ENCODE measurements at regions not wholly inside any gene's neighbourhood (a gene's known extent, or its start where the extent isn't known, plus 50 kb on each side); places are given as distances from the start of the nearest gene placed in this dataset.
"Not testable (repeated sequence)": the region's sequence is repeated elsewhere in the genome, so short reads cannot be mapped to it uniquely, and the experiment has no call there.

- DNase-seq = not testable (repeated sequence)
Observed at GRCh38 chr5:89050062-89050461, 167.1 kb upstream of the MEF2C start.

DNA sequence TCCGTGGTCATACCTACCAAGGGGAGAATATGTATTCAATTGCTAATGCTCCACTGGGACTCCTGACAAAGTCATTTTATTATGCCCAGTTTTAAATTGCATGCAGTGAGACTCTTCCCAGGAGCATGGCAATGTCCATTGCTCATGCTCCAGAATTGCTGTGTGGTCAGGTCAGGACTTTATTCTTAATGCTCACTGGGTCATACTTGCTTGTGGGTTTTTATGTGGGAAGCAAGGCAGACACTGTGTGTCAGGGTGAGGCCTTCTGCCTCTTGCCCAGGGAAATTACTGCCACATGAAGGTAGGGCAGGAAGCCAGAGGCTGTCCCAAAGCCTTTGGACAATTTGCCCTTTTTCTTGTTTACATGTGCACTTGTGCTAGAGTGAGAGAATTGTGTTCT is 164.6 kb upstream of the MEF2C start:
- no peak for DNase-seq

DNA sequence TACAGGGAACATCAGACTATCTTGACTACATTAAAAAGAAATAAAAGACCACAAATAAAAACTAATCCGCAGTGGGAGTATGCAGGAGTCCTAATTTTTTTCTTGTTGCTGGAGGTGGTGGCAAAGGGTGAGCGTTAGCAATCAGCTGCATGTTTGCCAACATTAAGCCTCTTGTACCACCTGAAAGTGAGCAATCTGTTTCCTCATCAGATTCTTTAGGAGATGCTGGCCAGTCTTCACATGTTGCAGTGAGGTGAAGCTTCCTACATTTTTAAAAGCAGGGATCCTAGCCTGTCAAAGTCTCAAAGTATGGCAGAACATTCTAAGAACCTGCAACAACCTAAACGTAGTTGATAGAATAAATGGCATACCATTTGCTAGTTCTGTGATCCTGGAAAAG is 162.2 kb upstream of the MEF2C start:
- DNase-seq = no peak

DNA sequence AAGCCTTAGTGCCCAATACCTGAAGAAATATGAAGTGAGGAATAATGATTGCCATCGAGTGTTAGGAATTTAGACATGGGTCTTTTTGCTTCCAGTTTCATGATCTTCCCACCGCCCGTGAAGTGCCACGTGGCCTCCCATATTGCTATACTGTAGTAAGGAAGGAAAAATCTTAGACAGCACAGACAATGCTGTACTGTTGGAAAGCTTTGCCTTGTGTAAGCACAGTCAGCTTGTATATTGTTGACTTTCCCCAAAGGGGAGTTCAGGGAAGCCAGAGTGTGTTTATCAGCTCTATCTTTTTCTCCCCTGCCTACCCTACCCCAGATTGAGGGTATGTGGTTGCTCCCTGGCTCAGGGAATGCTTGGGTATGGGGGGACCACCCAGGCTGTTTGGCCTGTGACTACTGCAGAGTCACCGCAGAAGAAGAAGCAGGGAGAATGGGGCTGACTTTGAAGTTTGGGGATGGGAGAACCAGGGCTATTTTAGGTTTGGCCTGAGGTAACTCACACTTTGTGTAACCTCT is 161.8 kb upstream of the MEF2C start:
- no peak for DNase-seq

DNA sequence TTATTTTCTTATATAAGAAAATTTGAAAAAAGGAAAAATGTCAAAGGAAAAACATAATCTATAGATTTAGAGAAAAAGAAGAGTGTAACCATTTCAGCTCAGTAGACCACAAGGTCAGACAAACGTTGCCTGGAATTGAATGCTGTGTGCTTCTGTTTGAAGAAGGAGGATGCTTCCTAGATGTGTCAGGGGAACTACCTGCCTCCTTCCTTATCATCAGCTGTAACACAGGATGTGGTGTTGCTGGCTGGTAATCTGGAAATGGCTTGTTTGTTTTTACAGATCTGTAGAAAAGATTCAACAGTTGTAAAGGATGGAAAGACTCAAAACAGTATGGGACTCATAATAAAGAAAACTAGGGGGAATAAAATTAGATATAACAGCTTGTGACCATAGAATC is 160.7 kb upstream of the MEF2C start:
- DNase-seq = no peak

GRCh38 chr5:89042746-89043145 is 159.8 kb upstream of the MEF2C start:
- no peak for DNase-seq

- DNase-seq = no peak
Observed at GRCh38 chr5:89041976-89042375, 159.0 kb upstream of the MEF2C start.

DNA sequence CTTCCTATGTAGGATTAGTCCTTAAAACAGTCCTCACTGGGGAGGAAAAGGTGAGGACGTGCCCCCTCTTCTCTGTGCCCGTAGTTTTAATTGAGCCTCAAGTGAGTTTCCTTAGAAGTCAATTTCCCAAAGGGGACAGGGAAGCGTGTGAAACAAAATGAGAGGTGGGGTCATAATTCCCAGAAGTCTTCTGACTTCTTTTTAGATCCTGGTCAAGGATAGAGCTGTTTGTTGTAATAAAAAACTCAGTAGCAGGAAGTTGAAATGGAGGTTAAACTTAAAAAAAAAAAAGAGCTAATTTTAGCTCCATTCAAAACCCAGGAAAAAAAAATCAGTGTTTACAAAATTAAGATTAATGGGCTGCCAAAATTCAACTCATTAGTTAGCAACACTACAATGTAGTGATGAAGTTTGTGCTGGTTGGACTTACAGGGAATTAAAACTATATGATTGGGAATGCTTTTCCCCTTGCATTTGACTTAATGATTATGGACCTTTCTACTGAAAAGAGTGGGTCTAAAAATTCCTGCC is 158.3 kb upstream of the MEF2C start:
- DNase-seq = no peak

DNA sequence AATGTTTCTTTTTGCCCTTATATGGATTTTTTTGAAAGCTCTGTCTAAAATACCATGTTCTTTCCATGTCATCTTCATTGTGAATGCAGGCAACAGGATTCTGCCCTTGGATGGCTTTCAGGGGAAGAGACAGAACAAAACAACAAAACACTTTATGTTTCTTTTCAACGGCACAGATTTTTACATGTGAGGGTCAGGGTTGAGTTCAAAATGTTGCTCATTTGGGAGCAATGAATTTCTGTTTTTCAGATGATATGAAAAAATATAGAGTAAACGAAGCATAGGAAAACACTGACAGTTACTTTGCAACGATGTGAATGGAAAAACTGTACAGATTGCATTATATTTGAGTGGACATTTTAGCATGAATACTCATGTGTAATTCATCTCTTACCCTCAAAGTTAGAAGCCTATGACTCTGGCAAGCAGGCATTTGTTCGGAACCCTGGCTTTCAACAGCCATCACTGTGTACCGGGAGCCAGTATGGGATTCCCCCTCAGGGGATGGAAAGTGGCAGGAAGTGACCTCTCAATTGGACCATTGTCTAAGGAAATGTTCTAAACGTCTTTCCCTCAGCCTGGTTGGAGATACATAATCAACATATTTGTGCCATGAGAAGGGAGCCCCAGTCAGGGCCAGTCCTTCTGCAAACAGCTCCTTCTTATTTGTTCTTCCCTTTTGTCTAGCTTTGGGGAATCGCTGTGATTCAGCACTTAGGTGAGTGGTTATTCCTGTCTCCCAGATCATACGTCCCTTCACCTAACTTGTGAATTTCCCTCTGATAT is 153.9 kb upstream of the MEF2C start:
- DNase-seq = no peak

DNA sequence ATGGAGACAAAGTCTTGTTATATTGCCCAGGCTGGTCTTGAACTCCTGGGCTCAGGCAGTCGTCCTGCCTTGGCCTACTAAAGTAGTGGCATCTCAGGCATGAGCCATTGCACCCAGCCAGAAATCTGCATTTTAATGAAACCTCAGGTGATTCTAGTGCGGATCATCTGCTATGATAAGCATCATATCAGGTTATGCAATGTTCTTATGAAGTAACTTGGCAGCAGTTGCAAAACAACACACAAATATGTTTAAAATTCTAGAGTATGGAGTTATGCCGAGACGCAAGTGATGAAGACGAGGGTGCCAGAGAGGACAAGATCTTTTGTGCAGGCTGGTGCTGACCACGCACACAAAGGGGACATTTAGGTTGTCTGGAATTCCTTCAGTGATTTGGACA is 153.2 kb upstream of the MEF2C start:
- DNase-seq = no peak

DNA sequence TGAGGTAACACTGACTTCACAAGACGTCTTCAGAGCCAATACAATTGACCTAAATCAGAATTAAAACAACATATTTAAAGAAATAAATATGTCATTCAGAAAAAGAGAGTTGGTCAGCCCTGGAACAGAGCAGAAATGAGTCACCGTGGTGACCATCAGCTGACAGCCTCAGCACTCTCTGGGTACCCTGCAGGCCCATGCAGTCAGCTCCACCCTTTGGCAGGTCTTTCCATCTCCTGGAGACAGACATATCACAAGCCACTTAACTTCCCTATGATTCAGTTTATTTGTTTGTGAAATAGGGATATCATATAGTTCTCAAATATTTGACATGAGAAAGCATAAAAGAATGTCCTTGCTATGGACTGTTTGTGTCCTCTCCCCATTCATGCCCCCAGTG is 151.6 kb upstream of the MEF2C start:
- no peak for DNase-seq

- DNase-seq = no peak
Observed at GRCh38 chr5:89030798-89031197, 147.8 kb upstream of the MEF2C start.

GRCh38 chr5:89028595-89029285 is 145.8 kb upstream of the MEF2C start:
- no peak for DNase-seq

GRCh38 chr5:89024045-89024444 is 141.1 kb upstream of the MEF2C start:
- DNase-seq = no peak

GRCh38 chr5:89020926-89021610 is 138.1 kb upstream of the MEF2C start:
- no peak for DNase-seq

- DNase-seq = no peak
Observed at GRCh38 chr5:89016741-89017303, 133.8 kb upstream of the MEF2C start.

DNA sequence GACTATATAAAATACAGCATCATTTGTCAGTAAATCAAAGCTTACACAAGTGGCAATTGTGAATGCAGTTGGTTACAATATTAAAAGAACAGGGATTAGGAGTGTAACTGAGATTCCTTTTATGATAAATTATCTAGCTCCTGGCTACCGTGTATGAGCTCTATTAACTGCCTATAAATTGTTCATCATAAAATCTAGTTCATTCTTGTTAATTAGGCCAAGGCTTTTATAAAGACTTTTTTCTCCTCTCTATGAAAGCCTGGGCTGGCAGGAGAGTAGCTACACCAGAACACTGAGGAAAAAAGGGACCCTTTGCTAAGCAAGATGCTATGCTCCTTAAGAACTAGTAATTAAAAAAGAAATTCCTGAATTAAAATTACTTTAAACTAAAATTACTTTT is 132.4 kb upstream of the MEF2C start:
- no peak for DNase-seq

DNA sequence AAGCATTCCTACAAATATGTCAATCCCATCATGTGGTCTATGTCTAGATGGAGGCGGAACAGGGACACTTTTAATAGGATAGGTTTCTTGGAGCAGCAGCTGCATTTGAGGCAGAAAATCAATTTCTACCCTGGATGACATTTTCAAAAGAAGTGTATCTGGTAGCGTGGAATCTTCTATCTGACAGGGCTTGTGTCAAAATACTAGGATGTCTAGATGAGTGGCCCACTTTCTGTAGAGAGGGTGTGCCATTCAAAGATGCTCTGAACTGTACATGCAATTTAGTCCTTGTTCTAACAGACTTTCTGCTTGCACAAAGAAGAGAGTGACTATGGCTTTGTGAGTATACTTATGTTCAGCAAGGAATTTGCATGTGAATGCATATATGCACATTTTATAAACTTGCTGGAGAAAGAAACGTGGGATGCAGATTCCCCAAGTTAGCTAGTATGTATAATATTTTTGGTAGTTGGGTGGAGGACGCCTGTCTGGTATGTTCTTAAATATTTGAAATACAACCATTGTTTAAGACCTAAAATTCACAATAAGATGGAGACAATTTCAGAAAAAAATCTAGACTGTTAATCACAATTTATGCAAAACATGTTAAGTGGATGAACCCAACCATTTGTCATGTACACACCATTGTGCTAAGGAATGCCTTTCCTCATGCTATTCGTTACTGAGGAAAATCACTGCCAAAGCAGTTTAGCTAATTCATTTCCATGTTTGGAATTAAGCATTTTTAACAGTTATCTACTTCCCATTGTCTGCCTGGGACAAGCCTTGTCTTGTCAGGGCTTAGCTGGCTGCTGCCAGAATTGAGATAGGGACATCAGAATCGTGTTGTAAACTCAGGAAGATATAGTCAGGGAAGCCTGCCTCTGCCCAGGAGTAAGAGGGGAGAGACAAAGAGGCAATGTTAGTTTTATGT is 129.1 kb upstream of the MEF2C start:
- DNase-seq = no peak

- DNase-seq = no peak
Observed at GRCh38 chr5:89010512-89010911, 127.5 kb upstream of the MEF2C start.

GRCh38 chr5:89008291-89008690 is 125.3 kb upstream of the MEF2C start:
- no peak for DNase-seq

- no peak for DNase-seq
Observed at GRCh38 chr5:89005990-89006389, 123.0 kb upstream of the MEF2C start.

- DNase-seq = no peak
Observed at GRCh38 chr5:89004379-89004778, 121.4 kb upstream of the MEF2C start.

All from central memory CD4-positive, alpha-beta T cell (primary cell).